Effector CD4-positive, alpha-beta T cell (primary cell): ENCODE measurements at regions not wholly inside any gene's neighbourhood (a gene's known extent, or its start where the extent isn't known, plus 50 kb on each side); places are given as distances from the start of the nearest gene placed in this dataset.
"Not testable (repeated sequence)": the region's sequence is repeated elsewhere in the genome, so short reads cannot be mapped to it uniquely, and the experiment has no call there.

Experiments used
- DNase-seq: peaks from one replicate; pipeline ENCODE4 v3.0.0-alpha.2; 2020

DNA sequence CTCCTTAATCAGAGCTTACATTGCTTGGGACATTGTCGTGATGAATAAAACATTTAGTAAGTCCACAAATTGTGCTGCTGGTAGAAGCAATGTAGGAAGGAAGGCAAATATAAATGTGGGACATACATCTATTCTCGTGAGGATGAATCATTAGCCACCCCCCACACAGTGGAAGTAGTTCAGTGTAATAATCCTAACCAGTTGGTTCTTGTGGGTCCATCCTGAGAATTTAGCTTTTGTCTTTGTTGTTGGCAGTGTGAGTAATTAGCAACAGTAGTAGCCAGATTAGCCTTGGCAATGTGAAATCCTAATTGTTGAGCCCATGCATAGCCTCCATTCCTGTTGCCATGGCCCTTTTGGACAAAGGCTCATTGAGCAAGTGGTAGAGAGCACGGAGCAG, 532.1 kb downstream of the FBXO15 start:
- no peak for DNase-seq

DNA sequence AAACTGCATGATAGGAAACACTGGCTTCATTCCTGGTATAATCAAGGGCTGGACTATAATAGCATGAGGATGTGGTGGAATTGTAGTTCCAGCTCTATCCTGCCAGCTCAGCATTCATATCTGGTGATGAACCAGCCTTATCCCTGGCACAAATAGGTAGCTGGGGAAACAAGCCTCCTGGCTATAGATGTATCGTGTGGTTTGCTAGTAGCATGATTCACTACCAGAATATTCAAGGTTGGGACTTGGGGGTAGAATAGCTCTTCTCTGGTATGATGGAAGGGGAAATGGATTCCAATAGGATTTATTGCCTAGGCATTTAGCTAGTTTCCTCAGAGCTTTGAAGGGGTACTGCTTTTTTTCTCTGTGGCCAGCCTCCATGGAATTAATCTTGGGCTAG, 532.8 kb downstream of the FBXO15 start:
- DNase-seq = no peak

DNA sequence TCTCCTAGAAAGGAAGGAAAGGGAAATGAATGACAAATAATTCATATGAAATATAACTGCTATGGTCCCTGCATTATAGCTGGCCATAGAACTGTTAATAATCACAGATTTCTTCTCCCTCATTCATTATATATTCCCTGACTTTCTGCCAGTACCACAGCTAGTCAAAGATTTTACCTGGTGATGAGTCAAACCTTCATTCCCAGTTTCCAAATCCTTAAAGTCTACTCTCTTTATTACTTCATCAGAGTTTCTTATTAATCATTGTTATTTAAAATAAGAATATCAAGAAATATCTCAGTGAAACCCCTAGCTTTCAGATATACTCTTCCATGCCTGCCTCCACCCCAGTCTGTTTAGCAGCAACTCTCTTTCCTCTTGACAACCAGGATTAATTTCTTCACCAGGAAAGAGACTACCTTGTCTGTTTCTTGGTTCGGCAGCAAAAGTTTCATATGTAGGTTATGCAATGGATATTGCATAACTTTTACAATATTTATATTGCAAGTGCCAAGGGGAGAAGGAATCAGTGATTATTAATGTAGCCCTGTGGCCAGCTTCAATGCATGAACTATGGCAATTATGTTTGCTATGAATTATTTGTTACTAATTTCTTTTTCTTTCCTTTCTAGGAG, 533.8 kb downstream of the FBXO15 start:
- no peak for DNase-seq

DNA sequence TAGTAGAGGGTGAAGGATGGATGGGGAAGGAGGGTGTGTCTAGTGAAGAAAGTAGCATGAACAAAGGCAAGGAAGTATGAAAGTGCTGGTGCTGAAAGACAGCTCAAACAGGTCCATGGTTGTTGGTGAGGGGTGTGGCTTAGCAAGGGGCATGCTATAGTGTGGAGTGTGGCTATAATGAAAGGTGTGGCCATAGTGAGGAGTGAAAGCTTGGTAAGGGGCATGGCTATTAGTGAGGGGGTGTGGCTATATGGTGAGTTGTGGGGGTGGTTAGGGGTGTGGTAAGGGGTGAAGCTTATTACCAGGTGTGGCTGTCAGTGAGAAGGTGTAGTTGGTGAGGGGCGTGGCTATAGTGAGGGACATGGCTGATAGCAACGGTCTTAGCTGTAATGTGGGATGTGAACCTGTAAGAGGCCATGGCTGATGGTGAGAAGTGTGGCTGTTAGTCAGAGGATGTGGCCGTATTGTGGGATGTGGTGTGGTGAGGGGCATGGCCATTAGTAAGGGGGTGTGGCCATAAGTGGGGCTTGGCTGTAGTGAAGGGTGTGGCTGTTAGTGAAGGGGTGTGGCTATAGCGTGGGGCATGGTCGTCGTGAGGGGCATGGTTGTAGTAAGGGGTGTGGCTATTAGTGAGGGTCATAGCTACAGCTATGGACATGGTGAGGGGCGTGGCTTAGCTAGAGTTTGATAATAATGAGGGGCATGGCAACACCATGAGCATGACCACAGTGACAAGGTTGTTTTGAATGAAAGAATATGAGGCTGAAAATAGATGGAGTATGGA, 549.6 kb downstream of the FBXO15 start:
- no peak for DNase-seq

DNA sequence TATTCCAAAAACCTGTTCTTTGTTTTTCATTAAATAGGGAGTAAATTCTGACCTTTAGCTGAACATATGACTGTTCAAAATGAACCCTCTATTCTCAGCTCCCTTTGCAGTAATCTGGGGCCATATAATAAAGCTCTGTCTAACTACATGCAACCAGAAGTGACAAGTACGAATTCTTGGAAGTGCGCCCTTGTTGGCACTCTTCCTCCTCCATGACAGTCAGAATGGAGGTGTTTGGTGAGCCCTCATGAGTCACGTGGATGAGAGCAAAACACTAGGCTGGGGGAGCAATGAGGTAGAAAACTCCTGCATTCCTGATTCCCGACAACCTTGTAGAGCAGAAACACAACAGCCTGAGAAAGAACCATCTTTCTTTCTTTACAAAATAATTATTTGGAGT, 552.9 kb downstream of the FBXO15 start:
- no peak for DNase-seq

DNA sequence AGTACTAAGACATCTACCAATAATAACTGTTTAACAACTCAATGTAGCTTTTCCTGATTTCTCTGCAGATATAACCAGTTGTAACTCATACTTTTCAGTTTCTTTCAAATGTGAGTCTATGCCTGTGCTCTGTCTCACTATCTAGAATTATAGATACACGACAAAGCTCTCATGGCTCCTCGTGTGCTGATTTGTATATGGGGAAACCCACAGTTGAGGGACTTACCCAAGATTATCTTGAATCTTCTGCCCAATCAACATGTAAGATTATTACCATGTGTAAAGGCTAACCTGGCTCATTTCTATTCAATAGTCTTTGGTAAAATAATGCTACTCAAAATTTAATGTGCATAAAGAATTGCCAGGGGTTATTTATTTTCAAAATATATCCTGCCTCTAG, 554.4 kb downstream of the FBXO15 start:
- no peak for DNase-seq

DNA sequence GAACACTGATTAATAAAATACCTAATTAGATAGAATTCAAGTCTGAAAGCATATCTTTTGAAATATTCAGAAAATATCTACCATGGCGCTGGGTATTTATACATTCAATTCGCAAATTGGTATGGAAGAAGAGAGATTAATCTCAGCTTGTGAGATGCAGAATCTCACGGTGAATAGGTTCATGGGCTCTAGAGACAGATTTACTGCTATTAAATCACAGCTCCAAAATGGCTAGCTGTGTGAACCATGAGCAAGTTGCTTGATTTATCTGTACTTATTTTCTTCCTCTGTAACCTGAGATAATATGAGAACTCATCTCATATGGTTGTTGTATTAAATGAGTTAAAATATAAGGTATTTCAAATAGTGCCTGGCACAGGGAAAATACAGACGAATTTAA, 556.7 kb downstream of the FBXO15 start:
- no peak for DNase-seq

DNA sequence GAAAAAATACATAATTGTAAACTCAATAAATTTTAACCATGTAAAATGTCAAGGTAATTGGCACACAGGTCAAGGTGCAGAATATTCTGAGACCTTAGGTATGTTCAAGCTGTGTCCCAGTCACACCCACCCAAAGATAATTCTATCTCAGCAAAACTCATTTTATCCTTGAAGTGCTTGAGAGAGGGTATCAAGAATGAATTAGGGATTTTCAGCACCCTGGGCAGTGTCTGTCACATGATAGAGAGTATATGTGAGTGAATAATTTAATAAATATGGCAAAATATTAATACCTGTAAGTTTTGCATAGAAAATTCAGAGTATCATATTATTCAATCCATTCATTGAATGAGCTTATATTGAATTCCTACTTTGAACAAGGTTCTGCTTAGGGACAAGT, 567.9 kb downstream of the FBXO15 start:
- DNase-seq = no peak

DNA sequence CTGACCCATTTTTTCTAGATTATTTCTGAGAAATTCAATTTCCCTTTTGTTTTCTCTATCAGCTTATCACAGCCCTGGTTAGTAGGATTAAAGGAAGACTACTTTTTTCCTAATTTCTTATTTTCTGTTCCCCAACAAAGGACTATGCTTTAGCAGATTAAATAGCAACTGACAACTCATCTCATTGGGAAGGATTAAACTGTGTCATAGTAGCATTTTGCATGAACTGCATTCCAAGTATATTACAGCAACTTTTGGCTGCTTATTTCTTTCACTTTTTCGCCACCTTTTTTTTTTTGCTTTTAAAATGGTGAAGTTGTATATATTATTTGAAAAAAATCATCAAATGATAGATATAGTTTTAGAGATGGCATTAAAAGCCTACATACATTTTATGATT, 570.3 kb downstream of the FBXO15 start:
- DNase-seq = no peak

DNA sequence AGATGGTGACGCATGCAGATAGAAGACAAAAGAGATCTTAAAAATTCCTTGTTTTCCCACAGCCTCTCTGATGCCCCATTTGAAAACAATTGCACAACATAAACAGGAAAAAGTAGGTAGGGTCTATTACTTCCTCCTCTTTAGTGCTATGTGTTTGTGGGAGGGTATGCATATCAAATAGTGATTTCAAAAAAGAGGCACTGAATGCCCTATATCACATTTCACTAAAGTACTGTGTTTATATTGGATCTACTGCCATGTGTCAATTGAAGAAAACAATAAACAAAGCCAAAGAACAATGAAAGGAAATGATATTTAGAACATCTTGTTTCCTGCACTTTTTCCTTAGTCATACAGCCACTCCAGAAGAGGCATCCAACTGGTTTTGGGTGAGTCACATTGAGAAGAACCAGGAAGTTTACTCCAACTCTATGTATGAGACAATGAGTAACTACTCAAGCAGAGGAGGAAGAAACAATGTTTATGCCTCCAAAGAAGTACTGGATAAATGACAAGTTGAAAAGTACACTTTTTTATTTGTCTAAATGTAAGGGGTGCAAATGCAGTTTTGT, 583.6 kb downstream of the FBXO15 start:
- no peak for DNase-seq

DNA sequence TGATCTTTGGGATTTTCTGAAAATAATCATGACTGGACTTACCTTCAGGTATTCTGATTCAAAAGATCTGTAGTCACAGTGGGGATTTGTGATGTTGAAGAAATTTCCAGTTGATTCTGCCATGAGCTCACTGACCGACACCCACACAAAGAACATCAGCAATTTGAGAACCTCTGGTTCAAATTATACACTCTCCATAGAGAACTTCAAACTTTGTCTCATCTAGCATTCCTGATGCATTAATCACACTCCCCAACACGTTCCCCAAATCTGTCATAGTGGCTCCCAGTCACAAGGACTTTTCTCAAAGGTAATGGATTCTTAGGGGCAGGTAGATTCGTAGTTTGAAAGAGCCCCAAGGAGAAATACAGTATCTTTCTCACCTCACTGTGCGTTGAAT, 584.3 kb downstream of the FBXO15 start:
- no peak for DNase-seq

DNA sequence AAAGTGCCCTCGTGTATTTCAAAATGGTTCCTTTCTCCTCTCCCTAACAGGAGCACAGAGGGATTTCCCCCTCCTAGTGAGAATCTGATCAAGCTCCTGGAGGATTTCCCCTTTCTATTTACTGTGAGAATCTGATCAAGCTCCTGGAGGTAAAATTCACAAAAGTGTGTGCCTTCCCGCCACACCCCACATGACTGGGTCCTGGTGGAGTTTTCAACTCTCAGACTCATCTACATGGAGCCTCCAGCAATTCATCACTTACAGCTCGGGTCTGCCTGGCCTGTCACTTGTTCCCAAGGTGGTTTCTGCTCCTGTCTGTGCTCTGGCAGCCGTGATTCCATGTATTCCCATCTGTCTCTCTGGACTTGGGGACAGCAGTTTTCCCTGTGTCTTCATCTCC, 590.7 kb downstream of the FBXO15 start:
- DNase-seq = no peak

DNA sequence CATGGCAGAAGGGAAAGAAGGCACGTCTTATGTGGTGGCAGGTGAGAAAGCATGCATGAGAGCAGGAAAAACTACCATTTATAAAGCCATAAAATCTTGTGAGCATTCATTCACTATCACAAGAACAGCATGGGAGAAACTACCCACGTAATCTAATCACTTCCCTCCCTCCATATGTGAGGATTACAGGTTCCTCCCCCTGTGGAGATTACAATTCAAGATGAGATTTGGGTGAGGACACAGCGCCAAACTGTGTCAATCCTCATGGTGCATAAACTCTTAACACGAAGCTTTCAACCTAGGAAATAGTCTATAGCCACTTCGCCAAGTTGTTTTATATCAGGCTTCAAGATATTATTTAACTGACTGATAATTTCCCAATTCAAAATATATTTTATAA, 595.5 kb downstream of the FBXO15 start:
- no peak for DNase-seq

DNA sequence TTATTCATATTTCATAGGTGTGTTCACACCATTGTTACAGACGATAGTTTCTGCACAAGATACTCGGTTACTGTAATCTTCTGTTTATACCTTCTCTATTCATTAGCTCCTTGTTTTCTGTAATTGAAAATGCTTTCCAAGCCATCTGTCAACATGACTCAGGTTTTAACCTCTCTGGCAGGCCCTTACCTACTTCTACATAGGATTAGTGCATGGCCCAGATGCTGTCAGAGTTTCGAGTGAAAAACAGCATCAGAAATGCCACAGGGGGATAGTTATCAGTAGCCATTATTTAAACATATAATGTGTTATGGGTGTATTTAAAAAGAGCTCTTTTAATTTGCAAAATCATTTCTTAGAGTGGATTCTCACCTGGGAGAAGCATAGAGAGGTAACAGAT, 596.4 kb downstream of the FBXO15 start:
- DNase-seq = no peak

DNA sequence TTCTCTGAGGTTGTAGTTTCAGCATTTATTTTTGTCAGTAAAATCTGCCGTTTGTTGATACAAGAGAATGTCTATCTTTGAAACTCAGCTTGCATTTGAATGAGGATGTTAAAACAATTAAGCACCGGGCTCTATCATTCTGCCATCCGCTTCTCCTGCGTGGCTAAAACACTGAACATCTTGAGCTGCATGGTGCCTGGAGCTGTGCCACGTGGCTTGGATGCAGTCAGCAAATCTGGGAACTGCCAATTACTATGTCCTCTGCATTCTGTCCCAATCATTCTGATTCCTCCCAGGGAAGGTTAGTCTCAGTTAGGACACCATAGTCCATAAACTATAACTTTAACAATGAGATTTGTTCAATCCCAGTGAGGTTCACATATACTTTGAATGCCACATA, 598.4 kb downstream of the FBXO15 start:
- no peak for DNase-seq

DNA sequence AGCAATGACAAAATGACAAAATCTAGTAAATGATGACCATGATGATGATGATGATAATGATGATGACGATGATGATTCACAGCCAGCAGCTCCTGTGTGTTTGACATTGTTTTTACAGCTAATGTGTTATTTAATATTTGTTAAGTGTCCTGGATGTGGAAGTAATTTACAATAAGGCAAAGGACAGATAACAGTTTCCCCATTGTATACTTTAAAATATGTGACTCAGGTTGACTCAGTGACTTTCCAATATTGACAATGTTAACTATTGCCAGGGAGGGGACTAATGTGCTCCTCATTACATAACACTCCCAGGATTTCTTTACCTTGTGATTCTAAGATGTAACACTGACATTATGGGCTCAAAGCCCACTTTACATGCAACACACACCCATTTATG, 602.2 kb downstream of the FBXO15 start:
- no peak for DNase-seq

DNA sequence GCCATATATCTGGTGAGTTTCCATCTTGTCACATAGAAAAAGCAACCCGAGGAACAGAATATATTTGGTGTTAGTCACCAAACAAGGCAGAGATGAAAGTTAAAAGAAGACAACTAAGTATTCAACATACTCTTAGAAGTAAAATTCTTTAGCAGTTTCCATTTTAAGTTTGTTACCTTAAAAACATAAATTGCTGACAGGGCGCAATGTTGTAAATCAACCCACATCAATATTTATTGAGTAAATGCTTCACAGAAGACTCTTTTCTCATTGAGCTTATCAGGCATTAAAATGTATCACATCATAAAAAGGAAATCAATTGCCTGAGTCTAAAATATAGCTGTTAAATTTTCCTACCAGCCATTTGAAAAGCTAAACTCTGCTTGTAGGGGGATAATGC, 603.0 kb downstream of the FBXO15 start:
- no peak for DNase-seq

DNA sequence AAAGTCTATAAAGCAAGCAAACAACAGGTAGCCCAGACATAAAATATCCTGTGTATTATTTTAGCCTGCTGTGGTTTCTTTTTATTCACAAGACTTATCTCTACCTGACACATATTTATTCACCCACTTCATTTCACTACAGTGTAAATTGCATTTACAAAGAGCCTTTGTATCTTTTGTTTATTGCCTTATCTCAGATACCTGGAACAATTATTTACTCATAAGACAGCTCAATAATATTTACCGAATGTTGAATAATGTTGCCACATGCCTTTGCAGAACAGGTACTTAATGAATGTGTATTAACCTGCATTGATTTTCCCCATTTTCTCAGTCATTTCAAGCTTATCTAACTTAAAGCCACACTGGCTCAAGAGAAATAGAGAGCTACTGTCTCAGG, 603.6 kb downstream of the FBXO15 start:
- DNase-seq = no peak

DNA sequence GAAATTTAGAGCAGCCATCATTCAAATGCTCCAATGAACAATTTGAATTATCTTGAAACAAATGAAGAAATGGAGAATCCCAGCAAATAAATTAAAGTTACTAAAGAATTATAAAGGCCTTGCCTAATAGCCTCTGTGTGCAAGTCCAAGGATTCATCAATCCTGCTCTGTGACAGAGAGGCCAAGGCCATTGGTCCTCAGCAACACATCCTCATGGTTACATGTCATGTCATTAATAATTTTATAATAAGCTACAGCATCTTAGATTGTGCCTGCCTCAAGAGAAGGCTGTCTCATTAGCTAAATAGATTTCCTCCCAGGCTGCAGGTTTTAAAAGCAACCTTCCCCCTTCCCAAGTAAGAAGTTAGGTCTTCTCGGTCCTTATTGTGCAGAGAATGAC, 611.6 kb downstream of the FBXO15 start:
- DNase-seq = no peak

DNA sequence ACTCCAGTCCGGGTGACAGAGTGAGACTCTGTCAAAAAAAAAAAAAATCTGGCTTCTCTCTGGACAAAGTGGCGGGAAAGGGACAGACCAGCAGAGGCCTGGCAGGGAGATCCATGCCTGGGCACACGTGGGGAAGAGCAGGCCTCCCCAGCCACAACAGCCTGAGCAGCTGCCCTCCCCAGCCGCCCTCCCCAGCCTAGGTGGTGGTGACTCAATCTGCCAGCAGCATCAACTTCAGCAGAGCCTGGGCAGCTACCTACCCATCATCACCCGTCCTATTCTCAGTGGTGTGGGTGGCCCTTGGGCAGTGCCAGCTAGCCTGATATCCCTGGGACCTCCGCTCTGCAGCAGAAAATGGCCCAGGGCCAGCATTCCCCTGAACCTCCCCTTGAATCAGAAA, 612.4 kb downstream of the FBXO15 start:
- DNase-seq = no peak

DNA sequence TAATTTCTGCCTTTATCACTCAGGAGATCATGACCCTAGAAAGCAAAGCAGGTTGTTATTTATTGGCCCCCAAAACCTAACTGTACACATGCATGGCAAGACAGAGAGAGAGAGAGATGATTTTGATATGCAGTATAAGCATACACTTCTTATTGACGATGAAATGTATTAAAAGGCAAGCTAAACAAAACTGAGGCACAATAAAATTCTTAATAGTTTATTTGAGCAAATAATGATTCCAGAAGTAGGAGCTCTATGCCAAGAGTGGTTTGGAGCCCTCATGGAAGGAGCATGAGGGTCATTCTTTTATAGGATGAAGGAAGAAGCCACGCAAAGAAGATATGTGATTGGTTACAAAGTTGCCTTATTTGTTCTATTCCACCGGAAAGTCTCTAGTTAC, 616.0 kb downstream of the FBXO15 start:
- DNase-seq = no peak

DNA sequence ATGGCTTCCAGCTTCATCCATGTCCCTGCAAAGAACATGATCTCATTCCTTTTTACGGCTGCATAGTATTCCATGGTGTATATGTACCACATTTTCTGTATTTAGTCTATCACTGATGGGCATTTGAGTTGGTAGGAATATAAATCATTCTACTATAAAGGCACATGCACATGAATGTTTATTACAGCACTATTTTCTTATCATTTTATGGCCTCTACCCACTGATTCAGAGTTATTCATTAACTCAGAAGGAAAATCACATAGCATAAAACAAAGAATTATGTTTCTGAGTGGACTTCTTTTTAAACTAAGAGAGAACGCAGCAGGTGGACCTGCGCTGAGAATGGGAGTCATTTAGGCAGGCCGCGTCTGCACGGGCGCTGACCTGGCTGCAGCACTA, 619.6 kb downstream of the FBXO15 start:
- DNase-seq = no peak

DNA sequence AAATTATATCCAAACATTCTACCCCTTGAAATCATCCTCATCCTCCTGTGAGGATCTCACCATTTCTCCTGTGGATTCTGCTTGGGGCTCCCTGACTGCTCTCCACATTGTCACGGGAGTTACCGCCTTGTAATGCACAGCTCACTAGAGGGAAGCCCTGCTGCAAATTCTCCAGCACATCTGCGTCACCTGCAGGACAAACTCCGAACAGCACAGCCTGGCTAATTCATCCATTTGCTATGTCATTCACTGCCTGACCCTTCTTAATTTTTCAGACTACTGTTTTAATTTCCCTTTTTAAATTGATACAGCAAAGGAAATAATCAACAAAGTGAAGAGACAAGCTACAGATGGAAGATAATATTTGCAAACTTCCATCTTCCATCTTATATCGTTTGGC, 627.4 kb downstream of the FBXO15 start:
- DNase-seq = no peak

DNA sequence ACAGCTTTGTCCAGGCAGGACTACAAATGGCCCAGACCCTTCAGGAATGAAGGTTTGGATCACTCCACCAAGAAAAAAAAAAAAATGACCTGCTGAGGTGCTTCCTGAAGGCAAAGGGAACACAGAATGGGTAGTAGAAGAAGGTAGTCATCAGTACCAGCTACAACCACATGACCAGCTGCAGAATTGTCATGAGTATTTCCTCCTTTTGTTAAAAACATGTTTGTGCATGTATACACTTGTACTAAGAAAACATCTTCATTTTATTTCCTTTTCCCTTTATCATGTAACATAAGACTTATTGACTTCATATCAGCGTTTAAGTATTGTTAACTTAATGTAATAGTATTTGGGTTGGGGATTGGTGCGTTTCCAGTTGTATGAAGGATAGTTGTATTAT, 631.6 kb downstream of the FBXO15 start:
- DNase-seq = not testable (repeated sequence)

DNA sequence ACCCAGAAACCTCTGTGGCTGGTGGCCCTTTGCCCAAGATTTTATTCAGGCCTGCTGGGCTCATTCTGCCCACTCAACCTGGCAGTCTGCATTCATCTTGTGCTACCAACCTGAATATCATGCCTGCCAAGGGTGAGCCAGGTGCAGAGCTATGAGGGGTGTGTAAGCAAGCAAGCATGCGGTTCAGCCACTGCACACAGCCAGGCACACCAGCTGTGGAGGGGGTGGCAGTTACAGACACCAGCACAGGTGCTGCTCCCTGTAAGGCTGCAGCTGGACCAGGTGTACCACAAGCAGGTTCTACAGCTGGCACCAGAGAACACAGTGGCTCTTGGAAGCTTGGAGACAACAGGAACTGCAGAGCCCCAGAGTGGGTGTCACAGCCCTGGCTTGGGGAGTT, 633.2 kb downstream of the FBXO15 start:
- DNase-seq = no peak
